Liver (tissue), 8 donors: ENCODE measurements at regions not wholly inside any gene's neighbourhood (a gene's known extent, or its start where the extent isn't known, plus 50 kb on each side); places are given as distances from the start of the nearest gene placed in this dataset.

Source experiments
- DNase-seq: peaks from one replicate; pipeline ENCODE4 v3.0.0-alpha.2; 2017; ENCODE audit warnings: low spot score
- H3K27ac ChIP-seq, 2 donors: one replicate each; pipeline ENCODE4 v1.7.0; 2013; ENCODE audit warnings: inconsistent platforms in 2 of 2, low read length in 2 of 2, control low read depth in 1 of 2, low read depth in 1 of 2, mild to moderate bottlenecking in 1 of 2
- H3K27me3 ChIP-seq, 4 donors: one replicate each; pipeline versions ENCODE4 v1.6.1 to v1.7.0; 2013; ENCODE audit warnings: low read length in 3 of 4, inconsistent platforms in 1 of 4, mild to moderate bottlenecking in 1 of 4, moderate library complexity in 1 of 4; ENCODE audit not compliant: control insufficient read depth in 4 of 4, insufficient read depth in 4 of 4
- H3K36me3 ChIP-seq, 4 donors: one replicate each; pipeline versions ENCODE4 v1.6.1 to v1.7.0; 2013; ENCODE audit warnings: low read length in 3 of 4, mild to moderate bottlenecking in 3 of 4, low read depth in 1 of 4, moderate library complexity in 1 of 4; ENCODE audit not compliant: control insufficient read depth in 4 of 4, insufficient read depth in 3 of 4
- H3K4me1 ChIP-seq, 4 donors: one replicate each; pipeline versions ENCODE4 v1.6.1 to v1.7.0; 2013; ENCODE audit warnings: low read length in 3 of 4, mild to moderate bottlenecking in 3 of 4, moderate library complexity in 1 of 4; ENCODE audit not compliant: control insufficient read depth in 4 of 4, insufficient read depth in 4 of 4
- H3K4me3 ChIP-seq, 3 donors: one replicate each; pipeline versions ENCODE4 v1.6.1 to v1.7.0; 2013; ENCODE audit warnings: low read length in 3 of 3, control low read depth in 1 of 3, low read depth in 1 of 3, mild to moderate bottlenecking in 1 of 3
- H3K9ac ChIP-seq, 2 donors: one replicate each; pipeline ENCODE4 v1.7.0; 2013; ENCODE audit warnings: low read length in 2 of 2, mild to moderate bottlenecking in 2 of 2, moderate library complexity in 2 of 2, control low read depth in 1 of 2, low read depth in 1 of 2
- H3K9me3 ChIP-seq, 4 donors: one replicate each; pipeline versions ENCODE4 v1.6.1 to v1.7.0; 2013; ENCODE audit warnings: low read length in 3 of 4; ENCODE audit not compliant: control insufficient read depth in 4 of 4
- EGR1 ChIP-seq, 2 donors: IDR thresholded peaks; 2 replicates each; pipeline ENCODE4 v1.6.1; 2016 to 2018; ENCODE audit warnings: antibody characterized with exemption in 2 of 2, low read depth in 2 of 2
- FOXA1 ChIP-seq: IDR thresholded peaks from 2 replicates; pipeline ENCODE4 v1.6.1; 2016; ENCODE audit warnings: antibody characterized with exemption
- FOXA2 ChIP-seq: IDR thresholded peaks from 2 replicates; pipeline ENCODE4 v1.6.1; 2016; ENCODE audit warnings: antibody characterized with exemption
- GABPA ChIP-seq, 2 donors: IDR thresholded peaks in 1 of 2; conservative IDR thresholded peaks in 1 of 2; 2 replicates each; pipeline ENCODE4 v1.6.1; 2016; ENCODE audit warnings: antibody characterized with exemption in 2 of 2, mild to moderate bottlenecking in 1 of 2, moderate library complexity in 1 of 2
- JUND ChIP-seq, 2 donors: IDR thresholded peaks; 2 replicates each; pipeline ENCODE4 v1.6.1; 2016; ENCODE audit warnings: antibody characterized with exemption in 2 of 2
- NR2F2 ChIP-seq: IDR thresholded peaks from 2 replicates; pipeline ENCODE4 v1.6.1; 2016; ENCODE audit warnings: antibody characterized with exemption
- RAD21 ChIP-seq, 2 donors: IDR thresholded peaks; 2 replicates each; pipeline ENCODE4 v1.6.1; 2016; ENCODE audit warnings: antibody characterized with exemption in 2 of 2, mild to moderate bottlenecking in 2 of 2
- SP1 ChIP-seq: IDR thresholded peaks from 2 replicates; pipeline ENCODE4 v1.6.1; 2018; ENCODE audit warnings: antibody characterized with exemption, mild to moderate bottlenecking
- TAF1 ChIP-seq: conservative IDR thresholded peaks from 2 replicates; pipeline ENCODE4 v1.6.1; 2016; ENCODE audit warnings: antibody characterized with exemption, mild to moderate bottlenecking
- WGBS: extraction: QIAGEN DNeasy Blood & Tissue Kit; methylation state at CpG from one replicate; pipeline ENCODE4 v1.1.7; 2013; 5-methylcytosine and 5-hydroxymethylcytosine counted together
- TF ChIP-seq, protein P1 (sequence below): IDR thresholded peaks from 2 replicates; pipeline ENCODE4 v1.6.1; 2016; ENCODE audit warnings: antibody characterized with exemption
- TF ChIP-seq, protein P2 (sequence below): IDR thresholded peaks from 2 replicates; pipeline ENCODE4 v1.6.1; 2016; ENCODE audit warnings: antibody characterized with exemption
- TF ChIP-seq, protein P3 (sequence below): IDR thresholded peaks from 2 replicates; pipeline ENCODE4 v1.6.1; 2016; ENCODE audit warnings: antibody characterized with exemption, mild to moderate bottlenecking
- TF ChIP-seq, protein P4 (sequence below): fragments of 150-350 bp; IDR thresholded peaks from 2 replicates; pipeline ENCODE4 v1.5.1; 2017; ENCODE audit warnings: improper control_type of control experiment, low read depth, low read length; ENCODE audit not compliant: missing input control
- TF ChIP-seq, protein P5 (sequence below): IDR thresholded peaks from 2 replicates; pipeline ENCODE4 v1.6.1; 2016; ENCODE audit warnings: antibody characterized with exemption
- donor health status: healthy.
- donor health status: healthy.
- donor health status: healthy.
- donor health status: healthy.
- donor health status: healthy.

DNA sequence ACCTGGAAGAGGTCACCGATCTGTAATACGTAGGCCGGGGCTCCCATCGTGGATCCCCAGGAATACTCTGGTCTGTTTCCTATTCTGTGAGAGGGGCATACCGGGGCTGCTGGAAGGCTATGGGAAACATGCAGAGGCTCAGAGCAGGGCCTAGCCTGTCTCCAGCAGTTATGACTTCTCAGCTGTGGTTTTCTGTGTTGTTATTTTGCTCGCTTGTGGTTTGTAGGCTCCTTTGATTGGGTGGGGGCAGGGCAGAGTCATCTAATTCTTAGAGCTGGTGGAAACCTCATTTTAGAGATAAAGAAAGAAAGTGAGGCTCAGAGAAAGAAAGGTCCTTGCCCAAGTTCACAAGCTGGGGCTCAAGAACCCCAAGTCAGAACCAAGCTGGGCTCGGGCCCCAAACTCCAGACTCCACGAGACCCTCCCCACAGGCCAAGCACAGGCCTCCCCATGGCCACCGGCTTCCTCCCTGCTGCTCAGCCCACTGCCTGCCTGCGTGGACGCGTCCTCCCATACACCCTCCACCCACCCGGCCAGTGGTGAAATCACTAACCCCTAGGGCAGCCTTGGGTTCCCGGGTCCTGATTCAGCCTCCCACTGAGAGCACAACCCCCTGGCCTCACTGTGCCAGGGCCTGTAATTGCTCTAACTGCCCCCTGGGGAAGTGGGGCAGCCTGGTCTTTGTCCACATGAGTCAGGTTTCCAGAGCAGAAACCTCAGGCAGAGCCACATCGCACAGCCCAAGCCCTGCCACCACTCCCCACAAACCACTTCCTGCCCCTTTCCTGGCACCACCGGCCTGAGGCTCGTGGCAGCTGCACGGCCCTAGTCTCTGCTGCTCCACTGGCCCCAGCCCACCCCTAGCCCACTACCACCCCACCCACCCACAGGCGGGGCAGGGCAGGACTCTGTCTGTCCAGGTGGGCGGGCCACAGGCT, 270.8 kb downstream of the UACA start:
- H3K9ac ChIP-seq = no peak overlapping the region
- no peaks in the 10 kb centered on the region for H3K27me3 ChIP-seq
- DNase-seq = no peak
- no peak overlapping the region for H3K4me3 ChIP-seq
- H3K27ac ChIP-seq = peak overlapping the region; percentile 13 to 26
- H3K9me3 ChIP-seq = no peaks in the 10 kb centered on the region
- TF ChIP-seq NR2F2 = no peak
- TF ChIP-seq JUND (IDR thresholded peaks at IDR 0.05) = no peak
- no peak for TF ChIP-seq RAD21 (IDR thresholded peaks at IDR 0.05)
- TF ChIP-seq FOXA1 = no peak
- TF ChIP-seq, protein P1, sequence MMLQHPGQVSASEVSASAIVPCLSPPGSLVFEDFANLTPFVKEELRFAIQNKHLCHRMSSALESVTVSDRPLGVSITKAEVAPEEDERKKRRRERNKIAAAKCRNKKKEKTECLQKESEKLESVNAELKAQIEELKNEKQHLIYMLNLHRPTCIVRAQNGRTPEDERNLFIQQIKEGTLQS = no peak
- H3K4me1 ChIP-seq = peaks cover 0 to 13% (median 2%) of the 10 kb centered on the region in 4 donors
- 77% methylated on average over 20 of the region's 20 CpGs for WGBS
- H3K36me3 ChIP-seq = no peaks in the 10 kb centered on the region

DNA sequence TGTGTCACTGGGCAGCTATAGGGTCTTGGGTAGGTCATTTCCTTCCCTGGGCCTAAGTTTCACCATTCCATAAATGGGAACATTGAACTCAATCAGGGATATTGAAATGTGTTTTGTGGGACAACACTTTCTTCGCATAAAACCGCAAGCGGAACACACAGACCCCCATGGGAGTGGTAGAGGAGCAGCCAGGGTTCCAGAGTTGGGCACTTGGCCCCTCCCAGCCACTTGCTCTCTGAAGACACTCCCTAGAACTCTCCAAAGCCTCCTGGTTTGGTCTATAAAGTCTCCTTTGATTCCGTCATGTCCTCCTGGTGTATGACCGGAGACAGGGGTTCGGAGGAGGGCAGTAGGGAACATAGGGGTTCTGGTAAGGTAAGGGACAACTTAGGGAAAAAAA, 271.7 kb downstream of the UACA start:
- H3K9me3 ChIP-seq = no peaks in the 10 kb centered on the region
- DNase-seq = no peak
- TF ChIP-seq TAF1 = no peak
- TF ChIP-seq, protein P2, sequence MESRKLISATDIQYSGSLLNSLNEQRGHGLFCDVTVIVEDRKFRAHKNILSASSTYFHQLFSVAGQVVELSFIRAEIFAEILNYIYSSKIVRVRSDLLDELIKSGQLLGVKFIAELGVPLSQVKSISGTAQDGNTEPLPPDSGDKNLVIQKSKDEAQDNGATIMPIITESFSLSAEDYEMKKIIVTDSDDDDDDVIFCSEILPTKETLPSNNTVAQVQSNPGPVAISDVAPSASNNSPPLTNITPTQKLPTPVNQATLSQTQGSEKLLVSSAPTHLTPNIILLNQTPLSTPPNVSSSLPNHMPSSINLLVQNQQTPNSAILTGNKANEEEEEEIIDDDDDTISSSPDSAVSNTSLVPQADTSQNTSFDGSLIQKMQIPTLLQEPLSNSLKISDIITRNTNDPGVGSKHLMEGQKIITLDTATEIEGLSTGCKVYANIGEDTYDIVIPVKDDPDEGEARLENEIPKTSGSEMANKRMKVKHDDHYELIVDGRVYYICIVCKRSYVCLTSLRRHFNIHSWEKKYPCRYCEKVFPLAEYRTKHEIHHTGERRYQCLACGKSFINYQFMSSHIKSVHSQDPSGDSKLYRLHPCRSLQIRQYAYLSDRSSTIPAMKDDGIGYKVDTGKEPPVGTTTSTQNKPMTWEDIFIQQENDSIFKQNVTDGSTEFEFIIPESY = no peak
- TF ChIP-seq GABPA (IDR thresholded peaks at IDR 0.05 in 1 of 2, conservative IDR thresholded peaks at IDR 0.05 in 1 of 2) = no peak
- TF ChIP-seq, protein P3, sequence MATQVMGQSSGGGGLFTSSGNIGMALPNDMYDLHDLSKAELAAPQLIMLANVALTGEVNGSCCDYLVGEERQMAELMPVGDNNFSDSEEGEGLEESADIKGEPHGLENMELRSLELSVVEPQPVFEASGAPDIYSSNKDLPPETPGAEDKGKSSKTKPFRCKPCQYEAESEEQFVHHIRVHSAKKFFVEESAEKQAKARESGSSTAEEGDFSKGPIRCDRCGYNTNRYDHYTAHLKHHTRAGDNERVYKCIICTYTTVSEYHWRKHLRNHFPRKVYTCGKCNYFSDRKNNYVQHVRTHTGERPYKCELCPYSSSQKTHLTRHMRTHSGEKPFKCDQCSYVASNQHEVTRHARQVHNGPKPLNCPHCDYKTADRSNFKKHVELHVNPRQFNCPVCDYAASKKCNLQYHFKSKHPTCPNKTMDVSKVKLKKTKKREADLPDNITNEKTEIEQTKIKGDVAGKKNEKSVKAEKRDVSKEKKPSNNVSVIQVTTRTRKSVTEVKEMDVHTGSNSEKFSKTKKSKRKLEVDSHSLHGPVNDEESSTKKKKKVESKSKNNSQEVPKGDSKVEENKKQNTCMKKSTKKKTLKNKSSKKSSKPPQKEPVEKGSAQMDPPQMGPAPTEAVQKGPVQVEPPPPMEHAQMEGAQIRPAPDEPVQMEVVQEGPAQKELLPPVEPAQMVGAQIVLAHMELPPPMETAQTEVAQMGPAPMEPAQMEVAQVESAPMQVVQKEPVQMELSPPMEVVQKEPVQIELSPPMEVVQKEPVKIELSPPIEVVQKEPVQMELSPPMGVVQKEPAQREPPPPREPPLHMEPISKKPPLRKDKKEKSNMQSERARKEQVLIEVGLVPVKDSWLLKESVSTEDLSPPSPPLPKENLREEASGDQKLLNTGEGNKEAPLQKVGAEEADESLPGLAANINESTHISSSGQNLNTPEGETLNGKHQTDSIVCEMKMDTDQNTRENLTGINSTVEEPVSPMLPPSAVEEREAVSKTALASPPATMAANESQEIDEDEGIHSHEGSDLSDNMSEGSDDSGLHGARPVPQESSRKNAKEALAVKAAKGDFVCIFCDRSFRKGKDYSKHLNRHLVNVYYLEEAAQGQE = no peak
- no peak for TF ChIP-seq FOXA2
- TF ChIP-seq, protein P1 = no peak
- TF ChIP-seq NR2F2 = no peak
- TF ChIP-seq, protein P4, sequence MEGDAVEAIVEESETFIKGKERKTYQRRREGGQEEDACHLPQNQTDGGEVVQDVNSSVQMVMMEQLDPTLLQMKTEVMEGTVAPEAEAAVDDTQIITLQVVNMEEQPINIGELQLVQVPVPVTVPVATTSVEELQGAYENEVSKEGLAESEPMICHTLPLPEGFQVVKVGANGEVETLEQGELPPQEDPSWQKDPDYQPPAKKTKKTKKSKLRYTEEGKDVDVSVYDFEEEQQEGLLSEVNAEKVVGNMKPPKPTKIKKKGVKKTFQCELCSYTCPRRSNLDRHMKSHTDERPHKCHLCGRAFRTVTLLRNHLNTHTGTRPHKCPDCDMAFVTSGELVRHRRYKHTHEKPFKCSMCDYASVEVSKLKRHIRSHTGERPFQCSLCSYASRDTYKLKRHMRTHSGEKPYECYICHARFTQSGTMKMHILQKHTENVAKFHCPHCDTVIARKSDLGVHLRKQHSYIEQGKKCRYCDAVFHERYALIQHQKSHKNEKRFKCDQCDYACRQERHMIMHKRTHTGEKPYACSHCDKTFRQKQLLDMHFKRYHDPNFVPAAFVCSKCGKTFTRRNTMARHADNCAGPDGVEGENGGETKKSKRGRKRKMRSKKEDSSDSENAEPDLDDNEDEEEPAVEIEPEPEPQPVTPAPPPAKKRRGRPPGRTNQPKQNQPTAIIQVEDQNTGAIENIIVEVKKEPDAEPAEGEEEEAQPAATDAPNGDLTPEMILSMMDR = no peak
- TF ChIP-seq EGR1 (IDR thresholded peaks at IDR 0.05; ENCODE audit: low read depth in 2 of 2) = no peak
- no peak for TF ChIP-seq JUND (IDR thresholded peaks at IDR 0.05)
- no peak for TF ChIP-seq SP1
- no peak for TF ChIP-seq FOXA1
- TF ChIP-seq, protein P5, sequence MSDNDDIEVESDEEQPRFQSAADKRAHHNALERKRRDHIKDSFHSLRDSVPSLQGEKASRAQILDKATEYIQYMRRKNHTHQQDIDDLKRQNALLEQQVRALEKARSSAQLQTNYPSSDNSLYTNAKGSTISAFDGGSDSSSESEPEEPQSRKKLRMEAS = no peak
- H3K27me3 ChIP-seq = no peaks in the 10 kb centered on the region
- WGBS = 95% methylated on average over 6 of the region's 6 CpGs
- no peaks in the 10 kb centered on the region for H3K36me3 ChIP-seq
- peaks cover 1 to 16% (median 4%) of the 10 kb centered on the region in 4 donors for H3K4me1 ChIP-seq
- no peak overlapping the region for H3K9ac ChIP-seq
- H3K4me3 ChIP-seq = no peak overlapping the region
- no peak overlapping the region for H3K27ac ChIP-seq
